ENCODE measurements at regions not wholly inside any gene's neighbourhood (a gene's known extent, or its start where the extent isn't known, plus 50 kb on each side); places are given as distances from the start of the nearest gene placed in this dataset.

DNA sequence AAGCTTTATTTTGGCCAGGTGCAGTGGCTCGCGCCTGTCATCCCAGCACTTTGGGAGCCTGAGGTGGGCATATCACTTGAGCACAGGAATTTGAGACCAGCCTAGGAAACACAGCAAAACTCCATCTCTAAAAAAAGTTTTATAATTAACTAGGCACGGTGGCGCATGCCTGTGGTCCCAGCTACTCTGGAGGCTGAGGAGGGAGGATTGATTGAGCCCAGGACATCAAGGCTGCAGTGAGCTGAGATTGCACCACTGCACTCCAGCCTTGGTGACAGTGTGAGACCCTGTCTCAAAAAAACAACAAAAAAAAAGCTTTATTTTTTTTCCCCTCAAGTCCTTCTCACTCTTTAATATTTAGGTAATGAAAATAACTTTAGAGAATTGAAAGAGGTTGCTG lies 100.8 kb upstream of the CMC1 start:
- TF ChIP-seq ZNF282 (IDR thresholded peaks at IDR 0.05; ENCODE audit: partially characterized antibody) (no peak), RORA (CRISPR knock-in tag; IDR thresholded peaks at IDR 0.05) (no peak), HCFC1 (IDR thresholded peaks at IDR 0.05; ENCODE audit: low read depth, low read length) (no peak), ZNF598 (CRISPR knock-in tag; IDR thresholded peaks at IDR 0.05; ENCODE audit: borderline replicate concordance) (no peak), MAX (IDR thresholded peaks at IDR 0.05) (no peak), SMAD3 (CRISPR knock-in tag; IDR thresholded peaks at IDR 0.05) (no peak), MED1 (CRISPR knock-in tag; IDR thresholded peaks at IDR 0.05) (no peak), FOXK2 (IDR thresholded peaks at IDR 0.05) (no peak), TCF12 (IDR thresholded peaks at IDR 0.05) (no peak), TCF12 (CRISPR knock-in tag; IDR thresholded peaks at IDR 0.05) (no peak)

All from HepG2 (cell line).